Smooth muscle cell (in vitro differentiated cells): ENCODE measurements at regions not wholly inside any gene's neighbourhood (a gene's known extent, or its start where the extent isn't known, plus 50 kb on each side); places are given as distances from the start of the nearest gene placed in this dataset.

ENCODE experiments used
- DNase-seq: peaks from one replicate; lab custom pipeline; 2025; ENCODE audit not compliant: unreplicated experiment; lab: John Stamatoyannopoulos, UW
- H2AFZ ChIP-seq: fragments of 200-600 bp; sonication (generic); 2 replicates; pipeline ENCODE4 v1.6.0; 2016; ENCODE audit warnings: antibody characterized with exemption, low read depth, mild to moderate bottlenecking
- H3F3A ChIP-seq: fragments of 200-600 bp; sonication (generic); 2 replicates; pipeline ENCODE4 v1.6.0; 2017; ENCODE audit warnings: antibody characterized with exemption, low read depth
- H3K27ac ChIP-seq: fragments of 200-600 bp; sonication (generic); 2 replicates; pipeline ENCODE4 v1.5.1; 2016; ENCODE audit warnings: low read depth, mild to moderate bottlenecking
- H3K27me3 ChIP-seq: fragments of 200-600 bp; sonication (generic); 2 replicates; pipeline ENCODE4 v1.6.1; 2016; ENCODE audit warnings: low read depth, mild to moderate bottlenecking
- H3K36me3 ChIP-seq: fragments of 200-600 bp; sonication (generic); 2 replicates; pipeline ENCODE4 v1.5.1; 2016; ENCODE audit warnings: low read depth
- H3K4me1 ChIP-seq: fragments of 200-600 bp; sonication (generic); 2 replicates; pipeline ENCODE4 v1.5.1; 2016; ENCODE audit warnings: low read depth
- H3K4me2 ChIP-seq: fragments of 200-600 bp; sonication (generic); 2 replicates; pipeline ENCODE4 v1.6.0; 2016; ENCODE audit warnings: mild to moderate bottlenecking
- H3K4me3 ChIP-seq: fragments of 200-600 bp; sonication (generic); 2 replicates; pipeline ENCODE4 v1.5.1; 2016; ENCODE audit warnings: mild to moderate bottlenecking
- H3K79me2 ChIP-seq: fragments of 200-600 bp; sonication (generic); 2 replicates; pipeline ENCODE4 v1.6.0; 2016; ENCODE audit warnings: low read depth, mild to moderate bottlenecking
- H3K9ac ChIP-seq: fragments of 200-600 bp; sonication (generic); 2 replicates; pipeline ENCODE4 v1.6.0; 2016; ENCODE audit warnings: low read depth
- H3K9me3 ChIP-seq: fragments of 200-600 bp; sonication (generic); replicated peaks from 2 replicates; pipeline ENCODE4 v1.5.1; 2016; ENCODE audit warnings: low read depth
- H4K20me1 ChIP-seq: fragments of 200-600 bp; sonication (generic); 2 replicates; pipeline ENCODE4 v1.6.0; 2016; ENCODE audit warnings: low read depth
- CTCF ChIP-seq: fragments of 200-600 bp; sonication (generic); IDR thresholded peaks from 2 replicates; pipeline ENCODE4 v1.5.1; 2017; ENCODE audit warnings: borderline replicate concordance, mild to moderate bottlenecking, antibody characterized with exemption; ENCODE audit not compliant: insufficient read depth, poor library complexity, severe bottlenecking
- WGBS: methylation state at CpG from one replicate; pipeline ENCODE4 v1.1.7; 2016; ENCODE audit warnings: low lambda C conversion rate; 5-methylcytosine and 5-hydroxymethylcytosine counted together

- no peaks in the 10 kb centered on the region for H3K79me2 ChIP-seq
- H3K4me1 ChIP-seq, result no peaks in the 10 kb centered on the region
- no peaks in the 10 kb centered on the region for H3K9me3 ChIP-seq
- H3K27ac ChIP-seq, result no peak overlapping the region
- no peak for TF ChIP-seq CTCF
- no peak for DNase-seq
- no peaks in the 10 kb centered on the region for H3K36me3 ChIP-seq
- no peak overlapping the region for H3K4me3 ChIP-seq
- H2AFZ ChIP-seq, result no peak overlapping the region
- no peak overlapping the region for H3K9ac ChIP-seq
- 92% methylated on average over 4 of the region's 4 CpGs for WGBS
- no peak overlapping the region for H3K4me2 ChIP-seq
- no peaks in the 10 kb centered on the region for H4K20me1 ChIP-seq
- H3K27me3 ChIP-seq, result peaks cover 6% of the 10 kb centered on the region
- no peaks in the 10 kb centered on the region for H3F3A ChIP-seq
These were observed 58.7 kb upstream of the CLDN24 start for GRCh38 chr4:183380901-183381300.

DNA sequence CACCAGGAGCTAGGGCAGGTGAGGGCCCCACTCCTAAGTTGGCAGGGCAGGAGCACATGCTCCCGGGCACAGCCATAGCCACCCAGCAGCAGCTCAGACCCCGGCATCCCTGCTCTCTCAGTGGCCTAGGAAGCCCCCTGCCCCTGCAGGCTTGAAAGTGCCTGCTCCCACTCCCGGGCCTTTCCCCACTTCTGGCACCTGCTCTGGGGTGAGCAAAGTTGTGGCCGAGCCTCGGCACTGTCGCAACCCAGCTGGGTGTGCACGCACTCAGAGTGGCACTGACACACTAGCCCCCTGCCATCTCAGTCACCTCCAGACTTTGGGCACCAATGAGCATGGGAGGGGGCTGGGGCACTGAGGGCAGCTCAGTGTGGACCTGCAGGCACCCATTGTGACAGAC is 60.8 kb upstream of the CDKN2AIP start:
- 82% methylated on average over 7 of the region's 7 CpGs for WGBS
- DNase-seq, result no peak
- H3K9me3 ChIP-seq, result no peaks in the 10 kb centered on the region
- H2AFZ ChIP-seq, result no peak overlapping the region
- H3K36me3 ChIP-seq, result no peaks in the 10 kb centered on the region
- H3F3A ChIP-seq, result no peaks in the 10 kb centered on the region
- H3K4me2 ChIP-seq, result no peak overlapping the region
- H3K4me1 ChIP-seq, result no peaks in the 10 kb centered on the region
- H3K79me2 ChIP-seq, result no peaks in the 10 kb centered on the region
- peaks cover 24% of the 10 kb centered on the region for H3K27me3 ChIP-seq
- H3K9ac ChIP-seq, result no peak overlapping the region
- H4K20me1 ChIP-seq, result no peaks in the 10 kb centered on the region
- no peak overlapping the region for H3K4me3 ChIP-seq
- H3K27ac ChIP-seq, result no peak overlapping the region
- TF ChIP-seq CTCF, result no peak

DNA sequence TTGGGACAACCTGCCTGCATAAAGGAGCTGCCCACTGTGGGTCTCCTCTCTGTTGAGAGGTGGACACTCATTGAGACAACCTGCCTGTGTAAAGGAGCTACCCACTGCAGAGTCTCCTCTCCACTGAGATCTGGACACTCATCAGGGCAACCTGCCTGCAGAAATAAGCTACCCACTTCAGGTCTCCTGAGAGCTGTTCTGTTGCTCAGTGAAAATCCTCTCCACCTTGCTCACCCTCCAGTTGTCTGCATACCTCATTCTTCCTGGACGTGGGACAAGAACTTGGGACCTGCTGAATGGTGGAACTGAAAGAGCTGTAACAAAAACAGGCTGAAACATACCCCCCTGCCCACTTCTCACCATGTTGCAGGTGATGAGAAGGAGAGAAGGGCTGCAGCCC is 59.9 kb upstream of the CDKN2AIP start:
- DNase-seq, result no peak
- H3F3A ChIP-seq, result no peaks in the 10 kb centered on the region
- H4K20me1 ChIP-seq, result no peaks in the 10 kb centered on the region
- H3K27me3 ChIP-seq, result peaks cover 27% of the 10 kb centered on the region
- H3K4me1 ChIP-seq, result no peaks in the 10 kb centered on the region
- 75% methylated on average over 1 of the region's 1 CpG for WGBS
- no peak overlapping the region for H3K9ac ChIP-seq
- no peaks in the 10 kb centered on the region for H3K36me3 ChIP-seq
- no peak overlapping the region for H3K27ac ChIP-seq
- H3K4me2 ChIP-seq, result no peak overlapping the region
- no peaks in the 10 kb centered on the region for H3K79me2 ChIP-seq
- H2AFZ ChIP-seq, result no peak overlapping the region
- H3K4me3 ChIP-seq, result no peak overlapping the region
- no peaks in the 10 kb centered on the region for H3K9me3 ChIP-seq
- TF ChIP-seq CTCF, result no peak

DNA sequence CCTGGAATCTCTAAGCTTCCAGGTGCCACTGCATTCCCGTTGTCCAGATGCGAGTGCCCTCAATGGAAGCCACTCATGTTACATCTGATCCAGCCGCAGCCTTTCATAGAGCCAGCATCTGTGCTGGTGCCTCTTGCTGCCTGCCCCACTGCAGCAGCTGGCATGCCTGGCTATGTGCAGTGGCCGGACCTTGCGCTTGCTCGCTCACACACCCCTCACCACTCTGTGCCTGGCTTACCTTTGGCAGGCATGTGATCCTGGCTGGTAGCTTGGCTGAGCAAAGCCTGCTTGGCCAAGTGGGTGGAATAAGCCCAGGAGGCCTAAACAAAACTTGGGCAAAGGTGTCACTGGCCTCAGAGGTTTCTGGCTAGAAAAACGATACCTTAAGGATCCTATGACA is 59.5 kb upstream of the CDKN2AIP start:
- no peak overlapping the region for H3K9ac ChIP-seq
- H3K27ac ChIP-seq, result no peak overlapping the region
- H3K36me3 ChIP-seq, result no peaks in the 10 kb centered on the region
- no peaks in the 10 kb centered on the region for H3K4me1 ChIP-seq
- no peaks in the 10 kb centered on the region for H3K9me3 ChIP-seq
- TF ChIP-seq CTCF, result no peak
- H3F3A ChIP-seq, result no peaks in the 10 kb centered on the region
- no peaks in the 10 kb centered on the region for H4K20me1 ChIP-seq
- H3K79me2 ChIP-seq, result no peaks in the 10 kb centered on the region
- H3K27me3 ChIP-seq, result peaks cover 27% of the 10 kb centered on the region
- H2AFZ ChIP-seq, result no peak overlapping the region
- WGBS, result 84% methylated on average over 7 of the region's 7 CpGs
- H3K4me2 ChIP-seq, result no peak overlapping the region
- H3K4me3 ChIP-seq, result no peak overlapping the region
- no peak for DNase-seq
